Panc1 (cell line): ENCODE measurements at regions not wholly inside any gene's neighbourhood (a gene's known extent, or its start where the extent isn't known, plus 50 kb on each side); places are given as distances from the start of the nearest gene placed in this dataset.

Experiments used
- ATAC-seq: fragments of 200-7000 bp; cut with Tn5 transposase; 2 replicates; pipeline ENCODE4 v1.9.1; 2020; ENCODE audit warnings: mild to moderate bottlenecking, moderate library complexity
- BruUV-seq: library from RNA; stranded (reverse); fragments of 400-500 nt; replicated peaks from 2 replicates; lab custom pipeline; 2021; lab: Mats Ljungman, UMichigan
- CTCF ChIA-PET: fragments of 300-600 bp; sonication (Branson Sonifier 250); formaldehyde crosslinking; loops from one replicate; lab custom pipeline; 2022; ENCODE audit warnings: antibody characterized with exemption; lab: Charles Lee
- POLR2A ChIA-PET: fragments of 300-600 bp; sonication (Branson Sonifier 250); formaldehyde crosslinking; loops from one replicate; lab custom pipeline; 2022; ENCODE audit warnings: antibody characterized with exemption; lab: Charles Lee
- DNase-seq: peaks from one replicate; pipeline ENCODE4 v3.0.0-alpha.2; 2010; ENCODE audit warnings: low read depth, low spot score
- H3K27ac ChIP-seq: 2 replicates; pipeline ENCODE4 v1.5.1; 2011; ENCODE audit warnings: mild to moderate bottlenecking, low read length, inconsistent platforms
- H3K27me3 ChIP-seq: fragments of 200-500 bp; sonication (Bioruptor generic); 2 replicates; pipeline ENCODE4 v1.6.0; 2014; ENCODE audit warnings: low read length, inconsistent platforms; ENCODE audit not compliant: control insufficient read depth, insufficient read depth
- H3K36me3 ChIP-seq: fragments of 200-500 bp; sonication (Bioruptor generic); 2 replicates; pipeline ENCODE4 v1.5.1; 2014; ENCODE audit warnings: inconsistent platforms, mild to moderate bottlenecking, low read length, moderate library complexity; ENCODE audit not compliant: control insufficient read depth, insufficient read depth
- H3K4me1 ChIP-seq: 2 replicates; pipeline ENCODE4 v1.5.1; 2011; ENCODE audit warnings: inconsistent platforms, mild to moderate bottlenecking, low read length, moderate library complexity; ENCODE audit not compliant: control insufficient read depth, insufficient read depth
- H3K4me3 ChIP-seq, 2 experiments: 2 replicates each; pipeline ENCODE4 v1.5.1; 2011 to 2012; ENCODE audit warnings: low read depth in 2 of 2, low read length in 2 of 2, mild to moderate bottlenecking in 2 of 2, inconsistent platforms in 1 of 2, moderate library complexity in 1 of 2
- H3K9me3 ChIP-seq: fragments of 200-500 bp; sonication (Bioruptor generic); 2 replicates; pipeline ENCODE4 v1.5.1; 2014; ENCODE audit warnings: low read depth, mild to moderate bottlenecking, inconsistent platforms, low read length, moderate library complexity; ENCODE audit not compliant: control insufficient read depth, insufficient read depth
- POLR2AphosphoS5 ChIP-seq: IDR thresholded peaks from 2 replicates; pipeline ENCODE4 v1.6.1; 2012; ENCODE audit warnings: mild to moderate bottlenecking, low read depth, low read length, moderate library complexity
- SIN3A ChIP-seq: IDR thresholded peaks from 2 replicates; pipeline ENCODE4 v1.6.1; 2012; ENCODE audit warnings: low read depth, mild to moderate bottlenecking, low read length, moderate library complexity, borderline replicate concordance; ENCODE audit not compliant: insufficient read depth
- TCF7L2 ChIP-seq: IDR thresholded peaks from 2 replicates; pipeline ENCODE4 v1.6.1; 2011; ENCODE audit warnings: mild to moderate bottlenecking, low read depth, low read length, inconsistent platforms
- in situ Hi-C: cut with HindIII; loops from 2 replicates; pipeline ENCODE4 v1.10.0; 2016; ENCODE audit warnings: low sequenced_read_pairs, low pct_unique_long_range_greater_than_20kb
- intact Hi-C: fragments of 100-400 bp; cut with micrococcal nuclease; formaldehyde crosslinking; loops from one replicate; pipeline ENCODE4 v1.10.0; 2022; ENCODE audit not compliant: unreplicated experiment
- TF ChIP-seq, protein P1 (sequence below): fragments of 450-650 bp; IDR thresholded peaks from 2 replicates; pipeline ENCODE4 v1.5.1; 2017; ENCODE audit warnings: mild to moderate bottlenecking
- TF ChIP-seq, protein P2 (sequence below), 2 experiments: IDR thresholded peaks; 2 replicates each; pipeline ENCODE4 v1.6.1; 2011 to 2012; ENCODE audit warnings: low read depth in 2 of 2, control low read depth in 1 of 2, low read length in 1 of 2, mild to moderate bottlenecking in 1 of 2, moderate library complexity in 1 of 2; ENCODE audit not compliant: insufficient read depth in 1 of 2

DNA sequence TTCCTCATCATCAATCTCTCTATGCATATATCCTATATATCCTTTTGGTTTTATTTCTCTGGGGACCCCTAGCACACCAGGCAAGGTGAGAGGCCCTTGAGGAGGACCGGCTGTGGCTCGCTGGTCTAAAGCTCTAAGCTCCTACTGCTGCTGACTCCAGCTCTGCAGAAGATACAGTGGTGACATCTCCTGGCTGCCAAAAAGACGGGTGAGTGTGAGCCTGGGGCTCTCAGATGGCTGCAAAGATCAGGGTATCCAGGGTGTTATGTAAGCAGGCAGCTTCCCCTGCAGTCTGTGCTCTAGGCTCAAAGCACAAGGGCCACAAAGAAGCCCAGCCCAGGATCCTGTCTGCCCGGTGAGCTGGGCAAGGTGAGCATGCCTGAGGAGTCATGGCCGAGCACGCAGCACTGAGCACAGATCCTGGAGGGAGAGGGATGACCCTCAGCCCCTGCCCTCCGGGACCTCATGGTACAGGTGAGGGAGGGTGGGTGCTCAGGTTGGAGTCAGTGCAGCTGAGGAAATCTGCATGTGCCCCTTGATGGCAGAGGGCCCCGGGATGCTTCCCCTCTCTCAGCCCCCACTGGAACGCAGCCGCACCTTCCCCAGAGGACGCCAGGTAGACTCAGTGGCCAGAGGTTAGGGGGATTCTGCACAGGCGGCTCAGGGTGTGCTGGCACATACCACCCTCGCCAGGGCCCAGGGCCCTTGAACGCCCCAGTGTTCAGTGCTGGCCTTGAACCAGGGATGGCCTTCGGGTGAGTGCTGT, 95.4 kb upstream of the INSIG1 start:
- Histone ChIP-seq H3K27me3 (no peaks in the 10 kb centered on the region), H3K4me3 (no peak overlapping the region), H3K4me1 (peaks cover 21% of the 10 kb centered on the region), H3K27ac (no peak overlapping the region), H3K36me3 (no peaks in the 10 kb centered on the region), H3K9me3 (no peaks in the 10 kb centered on the region)
- intact Hi-C loops (no loop called here), in situ Hi-C loops (no loop called here)
- BruUV-seq = no TSS peak
- ATAC-seq (no peak), DNase-seq (no peak)
- POLR2A ChIA-PET = no interaction called here
- TF ChIP-seq, protein P1, sequence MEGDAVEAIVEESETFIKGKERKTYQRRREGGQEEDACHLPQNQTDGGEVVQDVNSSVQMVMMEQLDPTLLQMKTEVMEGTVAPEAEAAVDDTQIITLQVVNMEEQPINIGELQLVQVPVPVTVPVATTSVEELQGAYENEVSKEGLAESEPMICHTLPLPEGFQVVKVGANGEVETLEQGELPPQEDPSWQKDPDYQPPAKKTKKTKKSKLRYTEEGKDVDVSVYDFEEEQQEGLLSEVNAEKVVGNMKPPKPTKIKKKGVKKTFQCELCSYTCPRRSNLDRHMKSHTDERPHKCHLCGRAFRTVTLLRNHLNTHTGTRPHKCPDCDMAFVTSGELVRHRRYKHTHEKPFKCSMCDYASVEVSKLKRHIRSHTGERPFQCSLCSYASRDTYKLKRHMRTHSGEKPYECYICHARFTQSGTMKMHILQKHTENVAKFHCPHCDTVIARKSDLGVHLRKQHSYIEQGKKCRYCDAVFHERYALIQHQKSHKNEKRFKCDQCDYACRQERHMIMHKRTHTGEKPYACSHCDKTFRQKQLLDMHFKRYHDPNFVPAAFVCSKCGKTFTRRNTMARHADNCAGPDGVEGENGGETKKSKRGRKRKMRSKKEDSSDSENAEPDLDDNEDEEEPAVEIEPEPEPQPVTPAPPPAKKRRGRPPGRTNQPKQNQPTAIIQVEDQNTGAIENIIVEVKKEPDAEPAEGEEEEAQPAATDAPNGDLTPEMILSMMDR = no peak
- TF ChIP-seq, protein P2, sequence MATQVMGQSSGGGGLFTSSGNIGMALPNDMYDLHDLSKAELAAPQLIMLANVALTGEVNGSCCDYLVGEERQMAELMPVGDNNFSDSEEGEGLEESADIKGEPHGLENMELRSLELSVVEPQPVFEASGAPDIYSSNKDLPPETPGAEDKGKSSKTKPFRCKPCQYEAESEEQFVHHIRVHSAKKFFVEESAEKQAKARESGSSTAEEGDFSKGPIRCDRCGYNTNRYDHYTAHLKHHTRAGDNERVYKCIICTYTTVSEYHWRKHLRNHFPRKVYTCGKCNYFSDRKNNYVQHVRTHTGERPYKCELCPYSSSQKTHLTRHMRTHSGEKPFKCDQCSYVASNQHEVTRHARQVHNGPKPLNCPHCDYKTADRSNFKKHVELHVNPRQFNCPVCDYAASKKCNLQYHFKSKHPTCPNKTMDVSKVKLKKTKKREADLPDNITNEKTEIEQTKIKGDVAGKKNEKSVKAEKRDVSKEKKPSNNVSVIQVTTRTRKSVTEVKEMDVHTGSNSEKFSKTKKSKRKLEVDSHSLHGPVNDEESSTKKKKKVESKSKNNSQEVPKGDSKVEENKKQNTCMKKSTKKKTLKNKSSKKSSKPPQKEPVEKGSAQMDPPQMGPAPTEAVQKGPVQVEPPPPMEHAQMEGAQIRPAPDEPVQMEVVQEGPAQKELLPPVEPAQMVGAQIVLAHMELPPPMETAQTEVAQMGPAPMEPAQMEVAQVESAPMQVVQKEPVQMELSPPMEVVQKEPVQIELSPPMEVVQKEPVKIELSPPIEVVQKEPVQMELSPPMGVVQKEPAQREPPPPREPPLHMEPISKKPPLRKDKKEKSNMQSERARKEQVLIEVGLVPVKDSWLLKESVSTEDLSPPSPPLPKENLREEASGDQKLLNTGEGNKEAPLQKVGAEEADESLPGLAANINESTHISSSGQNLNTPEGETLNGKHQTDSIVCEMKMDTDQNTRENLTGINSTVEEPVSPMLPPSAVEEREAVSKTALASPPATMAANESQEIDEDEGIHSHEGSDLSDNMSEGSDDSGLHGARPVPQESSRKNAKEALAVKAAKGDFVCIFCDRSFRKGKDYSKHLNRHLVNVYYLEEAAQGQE (IDR thresholded peaks at IDR 0.05; ENCODE audit: insufficient read depth in 1 of 2, low read depth in 2 of 2, low read length in 1 of 2) = no peak
- no peak for TF ChIP-seq TCF7L2
- TF ChIP-seq POLR2AphosphoS5 = no peak
- no peak for TF ChIP-seq SIN3A
- CTCF ChIA-PET = no interaction called here

DNA sequence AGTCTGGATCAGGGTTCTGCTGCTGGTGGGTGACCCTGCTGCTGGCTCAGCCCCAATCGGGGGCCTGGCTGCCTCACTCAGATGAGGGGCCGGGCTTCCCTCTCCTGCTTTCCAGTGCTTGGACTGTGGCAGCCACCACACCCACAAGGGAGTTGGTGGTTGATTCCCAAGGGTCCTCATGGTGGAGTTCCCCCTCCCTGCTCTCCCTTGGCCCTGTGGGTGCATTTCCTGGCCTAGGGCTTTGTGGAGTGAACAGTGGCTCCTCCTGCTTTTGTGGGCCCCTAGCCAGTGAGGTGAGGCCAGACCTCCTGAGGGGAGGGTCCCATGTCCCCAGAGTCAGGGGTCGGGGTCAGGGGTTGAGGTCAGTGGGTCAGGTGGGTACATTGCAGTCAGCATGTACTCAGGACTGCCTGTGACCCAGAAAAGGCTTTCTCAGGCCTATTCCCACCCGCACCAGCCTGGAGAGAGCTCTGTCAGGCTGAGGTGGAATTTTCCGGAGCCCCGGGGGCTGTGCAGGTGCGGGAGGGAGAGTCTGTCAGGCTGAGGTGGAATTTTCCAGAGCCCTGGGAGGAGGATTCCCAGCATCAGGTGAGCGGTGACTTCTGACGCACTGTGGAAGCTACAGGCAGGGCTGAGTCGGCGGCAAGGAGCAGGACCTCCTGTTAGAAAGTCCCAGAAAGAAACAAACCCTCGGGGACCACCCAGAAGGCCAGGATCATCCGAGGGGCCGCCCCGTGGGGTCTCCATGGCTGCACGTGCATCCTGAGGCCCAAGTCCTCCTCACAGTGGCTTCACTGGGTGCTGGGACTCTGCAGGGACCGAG, 94.4 kb upstream of the INSIG1 start:
- Histone ChIP-seq H3K27ac (peak overlapping the region; percentile 34; the same call in 1 of the 2 replicates), H3K4me1 (peaks cover 21% of the 10 kb centered on the region), H3K36me3 (no peaks in the 10 kb centered on the region), H3K4me3 (no peak overlapping the region), H3K27me3 (no peaks in the 10 kb centered on the region), H3K9me3 (no peaks in the 10 kb centered on the region)
- ChIA-PET CTCF (interaction anchor here (0.7 kb wide), 1 partner anchor 83 kb away, joined by 4 read pairs; no protein-coding TSS in a partner anchor), POLR2A (interaction anchor here (0.6 kb wide), 1 partner anchor 12 kb away, joined by 3 read pairs; no protein-coding TSS in a partner anchor)
- BruUV-seq = no TSS peak
- DNase-seq = no peak
- in situ Hi-C loops (no loop called here), intact Hi-C loops (no loop called here)
- TF ChIP-seq, protein P2 (IDR thresholded peaks at IDR 0.05; ENCODE audit: insufficient read depth in 1 of 2, low read depth in 2 of 2, low read length in 1 of 2) = no peak
- TF ChIP-seq TCF7L2 (no peak), SIN3A (no peak), POLR2AphosphoS5 (no peak)
- TF ChIP-seq, protein P1 = no peak
- no peak for ATAC-seq
